ENCODE measurements at regions not wholly inside any gene's neighbourhood (a gene's known extent, or its start where the extent isn't known, plus 50 kb on each side); places are given as distances from the start of the nearest gene placed in this dataset.

- TF ChIP-seq EZH2 (IDR thresholded peaks at IDR 0.05; ENCODE audit: low read depth) (no peak), CTCF (conservative IDR thresholded peaks at IDR 0.05) (no peak)
These were observed 234.3 kb downstream of the TEX29 start for GRCh38 chr13:111554539-111555267.

Measured in PC-9 (cell line).